ENCODE measurements at regions not wholly inside any gene's neighbourhood (a gene's known extent, or its start where the extent isn't known, plus 50 kb on each side); places are given as distances from the start of the nearest gene placed in this dataset.
A peak's percentile ranks its signal among the peaks of the same experiment; 100 is the strongest.
"Not testable (repeated sequence)": the region's sequence is repeated elsewhere in the genome, so short reads cannot be mapped to it uniquely, and the experiment has no call there.

GRCh38 chr2:219835493-219835892 is 208.1 kb downstream of the SLC4A3 start:
- no peak for DNase-seq (ENCODE audit: low spot score)

GRCh38 chr2:219836647-219837177 is 209.3 kb downstream of the SLC4A3 start:
- DNase-seq (ENCODE audit: low spot score), result no peak

GRCh38 chr2:219844401-219845091 is 217.1 kb downstream of the SLC4A3 start:
- no peak for DNase-seq (ENCODE audit: low spot score)

- DNase-seq (ENCODE audit: low spot score), result no peak
These were observed 221.5 kb downstream of the SLC4A3 start for GRCh38 chr2:219848882-219849281.

- no peak for DNase-seq (ENCODE audit: low spot score)
These were observed 223.7 kb downstream of the SLC4A3 start for GRCh38 chr2:219851169-219851568.

- peak; percentile 58 for DNase-seq (ENCODE audit: low spot score)
These were observed 224.5 kb downstream of the SLC4A3 start for GRCh38 chr2:219851801-219852481.

- no peak for DNase-seq (ENCODE audit: low spot score)
These were observed 225.2 kb downstream of the SLC4A3 start for GRCh38 chr2:219852626-219853025.

GRCh38 chr2:219856602-219857001 is 229.2 kb downstream of the SLC4A3 start:
- DNase-seq (ENCODE audit: low spot score), result no peak

GRCh38 chr2:219857751-219858150 is 230.3 kb downstream of the SLC4A3 start:
- DNase-seq (ENCODE audit: low spot score), result no peak

- no peak for DNase-seq (ENCODE audit: low spot score)
These were observed 233.9 kb downstream of the SLC4A3 start for GRCh38 chr2:219861307-219861706.

GRCh38 chr2:219864154-219864553 is 236.7 kb downstream of the SLC4A3 start:
- DNase-seq (ENCODE audit: low spot score), result no peak

- DNase-seq (ENCODE audit: low spot score), result no peak
These were observed 241.2 kb downstream of the SLC4A3 start for GRCh38 chr2:219868635-219869034.

GRCh38 chr2:219870041-219870440 is 242.6 kb downstream of the SLC4A3 start:
- DNase-seq (ENCODE audit: low spot score), result no peak

- DNase-seq (ENCODE audit: low spot score), result peak; percentile 60
These were observed 243.9 kb downstream of the SLC4A3 start for GRCh38 chr2:219871351-219871750.

- DNase-seq (ENCODE audit: low spot score), result no peak
These were observed 247.6 kb downstream of the SLC4A3 start for GRCh38 chr2:219875036-219875435.

GRCh38 chr2:219875986-219876385 is 248.6 kb downstream of the SLC4A3 start:
- not testable (repeated sequence) for DNase-seq (ENCODE audit: low spot score)

- no peak for DNase-seq (ENCODE audit: low spot score)
These were observed 249.5 kb downstream of the SLC4A3 start for GRCh38 chr2:219876931-219877330.

GRCh38 chr2:219877728-219878127 is 250.3 kb downstream of the SLC4A3 start:
- no peak for DNase-seq (ENCODE audit: low spot score)

GRCh38 chr2:219878516-219878915 is 251.1 kb downstream of the SLC4A3 start:
- no peak for DNase-seq (ENCODE audit: low spot score)

- no peak for DNase-seq (ENCODE audit: low spot score)
These were observed 254.4 kb downstream of the SLC4A3 start for GRCh38 chr2:219881851-219882250.

GRCh38 chr2:219886615-219887014 is 259.2 kb downstream of the SLC4A3 start:
- DNase-seq (ENCODE audit: low spot score), result no peak

- DNase-seq (ENCODE audit: low spot score), result no peak
These were observed 260.4 kb downstream of the SLC4A3 start for GRCh38 chr2:219887870-219888269.

GRCh38 chr2:219893541-219893940 is 266.1 kb downstream of the SLC4A3 start:
- no peak for DNase-seq (ENCODE audit: low spot score)
